ENCODE measurements at regions not wholly inside any gene's neighbourhood (a gene's known extent, or its start where the extent isn't known, plus 50 kb on each side); places are given as distances from the start of the nearest gene placed in this dataset.

- in situ Hi-C loops (cut with MboI; ENCODE audit: low sequenced_read_pairs): no loop called here
These were observed 143.7 kb downstream of the IRS1 start for GRCh38 chr2:226655871-226656270.

GRCh38 chr2:226652983-226653765, 146.4 kb downstream of the IRS1 start:
- in situ Hi-C loops (cut with MboI; ENCODE audit: low sequenced_read_pairs): no loop called here

GRCh38 chr2:226652369-226652768, 147.3 kb downstream of the IRS1 start:
- in situ Hi-C loops (cut with MboI; ENCODE audit: low sequenced_read_pairs): no loop called here

- in situ Hi-C loops (cut with MboI; ENCODE audit: low sequenced_read_pairs): no loop called here
These were observed 149.6 kb downstream of the IRS1 start for GRCh38 chr2:226649871-226650660.

- in situ Hi-C loops (cut with MboI; ENCODE audit: low sequenced_read_pairs): no loop called here
These were observed 150.4 kb downstream of the IRS1 start for GRCh38 chr2:226649201-226649600.

- in situ Hi-C loops (cut with MboI; ENCODE audit: low sequenced_read_pairs): no loop called here
These were observed 151.8 kb downstream of the IRS1 start for GRCh38 chr2:226647621-226648518.

GRCh38 chr2:226644399-226644865, 155.2 kb downstream of the IRS1 start:
- in situ Hi-C loops (cut with MboI; ENCODE audit: low sequenced_read_pairs): no loop called here

GRCh38 chr2:226643946-226644282, 155.7 kb downstream of the IRS1 start:
- in situ Hi-C loops (cut with MboI; ENCODE audit: low sequenced_read_pairs): no loop called here

GRCh38 chr2:226643030-226643945, 156.3 kb downstream of the IRS1 start:
- in situ Hi-C loops (cut with MboI; ENCODE audit: low sequenced_read_pairs): no loop called here

- in situ Hi-C loops (cut with MboI; ENCODE audit: low sequenced_read_pairs): no loop called here
These were observed 158.6 kb downstream of the IRS1 start for GRCh38 chr2:226641008-226641407.

- in situ Hi-C loops (cut with MboI; ENCODE audit: low sequenced_read_pairs): no loop called here
These were observed 159.1 kb downstream of the IRS1 start for GRCh38 chr2:226640501-226640900.

- in situ Hi-C loops (cut with MboI; ENCODE audit: low sequenced_read_pairs): no loop called here
These were observed 160.1 kb downstream of the IRS1 start for GRCh38 chr2:226639550-226639949.

GRCh38 chr2:226638576-226638975, 161.0 kb downstream of the IRS1 start:
- in situ Hi-C loops (cut with MboI; ENCODE audit: low sequenced_read_pairs): no loop called here

GRCh38 chr2:226637383-226637782, 162.2 kb downstream of the IRS1 start:
- in situ Hi-C loops (cut with MboI; ENCODE audit: low sequenced_read_pairs): no loop called here

GRCh38 chr2:226636586-226636985, 163.0 kb downstream of the IRS1 start:
- in situ Hi-C loops (cut with MboI; ENCODE audit: low sequenced_read_pairs): no loop called here

- in situ Hi-C loops (cut with MboI; ENCODE audit: low sequenced_read_pairs): no loop called here
These were observed 164.5 kb downstream of the IRS1 start for GRCh38 chr2:226634943-226635604.

GRCh38 chr2:226631671-226632070, 167.9 kb downstream of the IRS1 start:
- in situ Hi-C loops (cut with MboI; ENCODE audit: low sequenced_read_pairs): no loop called here

GRCh38 chr2:226631187-226631586, 168.4 kb downstream of the IRS1 start:
- in situ Hi-C loops (cut with MboI; ENCODE audit: low sequenced_read_pairs): no loop called here

GRCh38 chr2:226625946-226626345, 173.7 kb downstream of the IRS1 start:
- in situ Hi-C loops (cut with MboI; ENCODE audit: low sequenced_read_pairs): no loop called here
